ENCODE measurements at regions not wholly inside any gene's neighbourhood (a gene's known extent, or its start where the extent isn't known, plus 50 kb on each side); places are given as distances from the start of the nearest gene placed in this dataset.

- TF ChIP-seq, protein P1, sequence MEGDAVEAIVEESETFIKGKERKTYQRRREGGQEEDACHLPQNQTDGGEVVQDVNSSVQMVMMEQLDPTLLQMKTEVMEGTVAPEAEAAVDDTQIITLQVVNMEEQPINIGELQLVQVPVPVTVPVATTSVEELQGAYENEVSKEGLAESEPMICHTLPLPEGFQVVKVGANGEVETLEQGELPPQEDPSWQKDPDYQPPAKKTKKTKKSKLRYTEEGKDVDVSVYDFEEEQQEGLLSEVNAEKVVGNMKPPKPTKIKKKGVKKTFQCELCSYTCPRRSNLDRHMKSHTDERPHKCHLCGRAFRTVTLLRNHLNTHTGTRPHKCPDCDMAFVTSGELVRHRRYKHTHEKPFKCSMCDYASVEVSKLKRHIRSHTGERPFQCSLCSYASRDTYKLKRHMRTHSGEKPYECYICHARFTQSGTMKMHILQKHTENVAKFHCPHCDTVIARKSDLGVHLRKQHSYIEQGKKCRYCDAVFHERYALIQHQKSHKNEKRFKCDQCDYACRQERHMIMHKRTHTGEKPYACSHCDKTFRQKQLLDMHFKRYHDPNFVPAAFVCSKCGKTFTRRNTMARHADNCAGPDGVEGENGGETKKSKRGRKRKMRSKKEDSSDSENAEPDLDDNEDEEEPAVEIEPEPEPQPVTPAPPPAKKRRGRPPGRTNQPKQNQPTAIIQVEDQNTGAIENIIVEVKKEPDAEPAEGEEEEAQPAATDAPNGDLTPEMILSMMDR (conservative IDR thresholded peaks at IDR 0.05; ENCODE audit: low read depth, low read length) = no peak
- peak; percentile 23 for TF ChIP-seq EZH2 (IDR thresholded peaks at IDR 0.05; ENCODE audit: low read length, unreplicated experiment)
- no peak for TF ChIP-seq EZH2phosphoT487 (IDR thresholded peaks at IDR 0.05; ENCODE audit: borderline replicate concordance, low read length)
Measured at GRCh38 chr11:122306831-122307391, 190.9 kb upstream of the BLID start.

Data from PC-3 (cell line).